C4-2B (cell line): ENCODE measurements at regions not wholly inside any gene's neighbourhood (a gene's known extent, or its start where the extent isn't known, plus 50 kb on each side); places are given as distances from the start of the nearest gene placed in this dataset.

Experiments used
- H3K27ac ChIP-seq: fragments of 450-650 bp; 2 replicates; pipeline ENCODE4 v1.5.1; 2017
- CTCF ChIP-seq: fragments of 450-650 bp; conservative IDR thresholded peaks from 2 replicates; pipeline ENCODE4 v1.5.1; 2017; ENCODE audit warnings: mild to moderate bottlenecking
- ZFX ChIP-seq: fragments of 450-650 bp; IDR thresholded peaks from 2 replicates; pipeline ENCODE4 v1.6.1; 2017

- H3K27ac ChIP-seq = no peak overlapping the region
- TF ChIP-seq ZFX = no peak
- no peak for TF ChIP-seq CTCF
Observed at GRCh38 chrX:74180716-74181115, 123.3 kb upstream of the ZCCHC13 start.

DNA sequence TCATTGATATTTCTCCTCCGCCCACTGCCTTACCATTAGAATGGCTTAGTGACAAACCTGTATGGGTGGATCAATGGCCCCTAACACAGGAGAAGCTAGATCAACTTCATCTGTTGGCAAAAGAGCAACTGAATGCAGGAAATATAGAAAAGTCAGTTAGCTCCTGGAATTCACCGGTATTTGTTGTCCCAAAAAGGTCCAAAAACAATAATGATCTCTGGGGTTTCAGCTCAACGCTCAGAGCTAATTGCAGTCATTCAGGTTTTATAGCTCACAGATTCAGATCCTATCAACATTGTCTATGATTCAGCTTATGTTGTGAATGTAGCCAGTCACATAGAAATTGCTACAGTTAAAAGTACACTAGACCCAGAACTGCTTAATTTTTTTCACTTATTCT is 124.0 kb upstream of the ZCCHC13 start:
- no peak overlapping the region for H3K27ac ChIP-seq
- TF ChIP-seq ZFX = no peak
- TF ChIP-seq CTCF = no peak

DNA sequence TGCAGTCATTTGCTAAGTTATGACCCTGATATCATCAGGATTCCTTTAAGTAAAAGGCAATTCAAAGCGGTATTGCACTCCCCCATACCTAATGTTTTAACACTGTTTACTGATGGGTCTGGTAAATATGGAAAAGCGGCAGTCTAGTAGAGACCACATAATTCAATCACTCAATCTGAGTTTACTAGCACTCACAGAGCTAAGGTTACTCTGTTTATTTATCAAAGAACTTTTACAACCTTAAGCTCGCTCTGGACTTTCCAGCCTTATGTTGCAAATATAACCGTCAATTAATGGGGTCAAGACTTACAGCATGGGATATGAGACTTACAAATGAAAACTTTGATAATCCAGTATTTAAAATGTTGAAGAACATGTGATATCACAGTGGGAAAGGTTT is 124.5 kb upstream of the ZCCHC13 start:
- H3K27ac ChIP-seq = no peak overlapping the region
- no peak for TF ChIP-seq CTCF
- no peak for TF ChIP-seq ZFX

DNA sequence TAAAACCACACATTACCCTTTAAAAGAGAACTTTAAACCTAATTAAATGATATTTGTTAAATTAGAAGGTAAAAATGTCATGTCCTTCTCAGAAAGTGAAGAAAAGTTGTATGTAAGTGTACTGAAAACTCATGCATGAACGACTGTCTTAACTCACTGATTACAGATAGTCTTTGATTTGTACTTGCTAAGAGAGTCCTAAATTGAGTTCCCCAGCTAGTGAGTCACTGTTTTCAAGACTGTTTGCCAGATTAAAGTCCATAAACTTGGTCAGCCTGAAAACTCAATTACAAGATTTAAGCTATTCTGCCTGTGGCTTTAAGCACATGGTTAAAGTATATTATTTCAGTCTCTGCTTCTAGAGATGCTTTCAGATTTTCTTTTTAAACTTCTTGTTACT is 124.9 kb upstream of the ZCCHC13 start:
- TF ChIP-seq CTCF (no peak), ZFX (no peak)
- no peak overlapping the region for H3K27ac ChIP-seq

- H3K27ac ChIP-seq = no peak overlapping the region
- TF ChIP-seq CTCF (no peak), ZFX (no peak)
Observed at GRCh38 chrX:74178536-74178935, 125.4 kb upstream of the ZCCHC13 start.

DNA sequence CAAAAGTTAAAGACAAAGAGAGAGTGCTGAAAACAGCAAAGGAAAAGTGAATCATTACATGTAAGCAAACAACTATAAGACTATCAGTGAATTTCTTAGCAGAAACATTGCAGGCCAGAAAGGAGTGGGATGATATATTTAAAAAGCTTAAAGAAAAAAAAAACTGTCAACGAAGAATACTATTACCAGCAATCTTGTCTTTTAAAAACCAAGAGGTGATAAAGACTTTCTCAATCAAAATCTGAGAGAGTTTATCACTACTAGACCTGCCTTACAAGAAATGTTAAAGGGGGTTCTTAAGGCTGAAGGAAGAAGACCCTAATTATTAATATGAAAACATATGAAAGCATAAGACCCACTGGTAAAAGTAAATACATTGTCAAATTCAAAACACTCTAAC is 132.5 kb upstream of the ZCCHC13 start:
- H3K27ac ChIP-seq = no peak overlapping the region
- TF ChIP-seq ZFX (no peak), CTCF (no peak)

GRCh38 chrX:74162199-74162598 is 141.8 kb upstream of the ZCCHC13 start:
- no peak for TF ChIP-seq ZFX
- TF ChIP-seq CTCF = no peak

More at GRCh38 chrX:74162199-74162598, 141.8 kb upstream of the ZCCHC13 start:
- H3K27ac ChIP-seq = no peak overlapping the region
